ENCODE measurements at regions not wholly inside any gene's neighbourhood (a gene's known extent, or its start where the extent isn't known, plus 50 kb on each side); places are given as distances from the start of the nearest gene placed in this dataset.

- TF ChIP-seq EZH2 (IDR thresholded peaks at IDR 0.05; ENCODE audit: borderline replicate concordance, low read length) (no peak), CTCF (IDR thresholded peaks at IDR 0.05; ENCODE audit: low read length) (no peak)
Measured at GRCh38 chr5:133848341-133848811, 120.0 kb downstream of the C5orf15 start.

Measured in OCI-LY1 (cell line).